Activated B cell treated with CpG ODN at 0.5 μM for 24 hours (primary cell): ENCODE measurements at regions not wholly inside any gene's neighbourhood (a gene's known extent, or its start where the extent isn't known, plus 50 kb on each side); places are given as distances from the start of the nearest gene placed in this dataset.

Source experiments
- ATAC-seq: fragments of 200-7000 bp; cut with Tn5 transposase; one replicate; pipeline ENCODE4 v1.10.0; 2021; ENCODE audit warnings: low read depth, mild to moderate bottlenecking, moderate library complexity
- CTCF ChIA-PET: fragments of 350-600 bp; sonication (Branson Sonifier 250); formaldehyde crosslinking; loops from one replicate; lab custom pipeline; 2021; ENCODE audit warnings: antibody characterized with exemption; lab: Charles Lee
- POLR2A ChIA-PET: fragments of 350-600 bp; sonication (Branson Sonifier 250); formaldehyde crosslinking; loops from one replicate; lab custom pipeline; 2021; ENCODE audit warnings: antibody characterized with exemption; lab: Charles Lee
- DNase-seq: peaks from one replicate; pipeline ENCODE4 v3.0.0; 2022
- H3K27ac Mint-ChIP-seq: one replicate; pipeline ENCODE4 v1.8.0; 2020; ENCODE audit warnings: mixed read lengths
- H3K27me3 Mint-ChIP-seq: one replicate; pipeline ENCODE4 v1.8.0; 2021; ENCODE audit warnings: mixed read lengths
- H3K36me3 Mint-ChIP-seq: one replicate; pipeline ENCODE4 v1.8.0; 2021; ENCODE audit warnings: low read depth, mixed read lengths
- H3K4me1 Mint-ChIP-seq: one replicate; pipeline ENCODE4 v1.8.0; 2021; ENCODE audit warnings: mixed read lengths
- H3K4me3 Mint-ChIP-seq: one replicate; pipeline ENCODE4 v1.8.0; 2020; ENCODE audit warnings: mild to moderate bottlenecking, mixed read lengths
- H3K9me3 Mint-ChIP-seq: one replicate; pipeline ENCODE4 v1.8.0; 2020; ENCODE audit warnings: mixed read lengths
- intact Hi-C: fragments of 100-400 bp; cut with micrococcal nuclease; formaldehyde crosslinking; loops from one replicate; pipeline ENCODE4 v1.15.1; 2024
- TF ChIP-seq, protein P1 (sequence below): fragments of 200-600 bp; IDR thresholded peaks from one replicate; pipeline ENCODE4 v1.8.0; 2022; ENCODE audit warnings: antibody characterized with exemption, mild to moderate bottlenecking

DNA sequence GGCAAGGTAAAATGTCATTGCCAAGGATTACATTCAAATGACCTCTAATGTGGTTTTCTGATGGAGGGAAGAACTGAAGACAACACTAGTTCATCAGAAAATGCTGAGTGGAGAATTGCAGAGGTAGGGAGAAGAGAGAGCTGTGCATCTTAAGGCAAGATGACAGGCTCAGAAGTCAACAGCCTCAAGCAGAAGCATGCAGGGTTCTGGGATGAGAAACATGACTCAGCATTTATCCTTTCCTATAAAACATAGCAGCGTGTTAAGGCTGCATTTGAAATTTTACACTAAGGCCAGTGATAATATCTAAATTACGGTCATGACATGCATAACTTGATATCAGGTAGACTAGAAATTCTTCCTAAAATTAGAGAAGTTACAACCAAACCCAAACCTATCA is 53.7 kb upstream of the DYRK2 start:
- ChIA-PET CTCF (no interaction called here), POLR2A (no interaction called here)
- Mint-ChIP-seq H3K4me3 (no peak overlapping the region), H3K4me1 (peaks cover 33% of the 10 kb centered on the region), H3K27ac (no peak overlapping the region), H3K36me3 (no peaks in the 10 kb centered on the region), H3K27me3 (no peaks in the 10 kb centered on the region), H3K9me3 (peaks cover 4% of the 10 kb centered on the region)
- TF ChIP-seq, protein P1, sequence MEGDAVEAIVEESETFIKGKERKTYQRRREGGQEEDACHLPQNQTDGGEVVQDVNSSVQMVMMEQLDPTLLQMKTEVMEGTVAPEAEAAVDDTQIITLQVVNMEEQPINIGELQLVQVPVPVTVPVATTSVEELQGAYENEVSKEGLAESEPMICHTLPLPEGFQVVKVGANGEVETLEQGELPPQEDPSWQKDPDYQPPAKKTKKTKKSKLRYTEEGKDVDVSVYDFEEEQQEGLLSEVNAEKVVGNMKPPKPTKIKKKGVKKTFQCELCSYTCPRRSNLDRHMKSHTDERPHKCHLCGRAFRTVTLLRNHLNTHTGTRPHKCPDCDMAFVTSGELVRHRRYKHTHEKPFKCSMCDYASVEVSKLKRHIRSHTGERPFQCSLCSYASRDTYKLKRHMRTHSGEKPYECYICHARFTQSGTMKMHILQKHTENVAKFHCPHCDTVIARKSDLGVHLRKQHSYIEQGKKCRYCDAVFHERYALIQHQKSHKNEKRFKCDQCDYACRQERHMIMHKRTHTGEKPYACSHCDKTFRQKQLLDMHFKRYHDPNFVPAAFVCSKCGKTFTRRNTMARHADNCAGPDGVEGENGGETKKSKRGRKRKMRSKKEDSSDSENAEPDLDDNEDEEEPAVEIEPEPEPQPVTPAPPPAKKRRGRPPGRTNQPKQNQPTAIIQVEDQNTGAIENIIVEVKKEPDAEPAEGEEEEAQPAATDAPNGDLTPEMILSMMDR: no peak
- intact Hi-C loops: loop anchor here (5.0 kb wide), 1 partner anchor 37 kb away; no protein-coding TSS in a partner anchor
- no peak for ATAC-seq
- no peak for DNase-seq

DNA sequence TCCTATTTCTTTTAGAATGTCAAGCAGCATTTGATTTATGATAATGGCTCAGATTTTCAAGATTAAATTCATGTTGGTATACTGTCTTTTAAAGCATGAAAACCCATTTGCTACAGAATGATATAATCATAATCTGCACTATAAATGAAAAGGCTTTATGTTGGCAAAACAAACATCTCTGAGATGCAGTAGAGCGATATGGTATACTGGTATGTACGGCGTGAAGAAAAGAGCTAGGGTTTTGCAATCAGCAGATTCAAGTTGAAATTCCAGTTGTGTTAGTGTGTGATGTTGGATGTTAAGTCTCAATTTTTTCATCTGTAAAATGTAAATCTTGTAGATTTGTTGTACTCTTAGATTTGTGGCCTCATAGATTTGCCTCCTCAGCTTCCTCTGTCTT is 53.2 kb upstream of the DYRK2 start:
- no peak overlapping the region for H3K27ac Mint-ChIP-seq
- intact Hi-C loops: no loop called here
- TF ChIP-seq, protein P1: no peak
- H3K27me3 Mint-ChIP-seq: no peaks in the 10 kb centered on the region
- H3K36me3 Mint-ChIP-seq: no peaks in the 10 kb centered on the region
- H3K4me1 Mint-ChIP-seq: peaks cover 29% of the 10 kb centered on the region
- no peak for ATAC-seq
- DNase-seq: no peak
- H3K4me3 Mint-ChIP-seq: no peak overlapping the region
- POLR2A ChIA-PET: no interaction called here
- CTCF ChIA-PET: no interaction called here
- peaks cover 4% of the 10 kb centered on the region for H3K9me3 Mint-ChIP-seq

DNA sequence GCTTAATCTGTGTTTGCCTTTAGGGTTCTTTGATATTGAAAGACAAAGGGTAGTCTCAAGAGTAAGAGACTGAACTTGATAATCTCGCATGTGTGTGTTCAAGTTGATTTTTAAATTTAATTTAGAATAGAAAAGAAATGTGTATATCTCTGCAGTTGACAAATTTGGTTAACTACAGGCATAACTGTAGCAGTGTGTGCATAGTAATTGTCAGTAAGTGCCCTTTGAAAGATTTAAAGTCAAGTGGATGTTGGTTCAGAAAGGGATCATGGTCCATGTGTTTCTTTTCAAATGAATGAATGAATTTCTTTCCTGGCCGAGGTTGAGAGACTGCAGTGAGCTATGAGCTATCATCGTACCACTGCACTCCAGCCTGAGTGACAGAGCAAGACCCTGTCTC is 49.9 kb upstream of the DYRK2 start:
- ATAC-seq (no peak), DNase-seq (no peak)
- Mint-ChIP-seq H3K27ac (no peak overlapping the region), H3K9me3 (peaks cover 4% of the 10 kb centered on the region), H3K4me3 (no peak overlapping the region), H3K36me3 (no peaks in the 10 kb centered on the region), H3K27me3 (peaks cover under 1% of the 10 kb centered on the region), H3K4me1 (peaks cover 8% of the 10 kb centered on the region)
- intact Hi-C loops: no loop called here
- POLR2A ChIA-PET: no interaction called here
- CTCF ChIA-PET: no interaction called here
- TF ChIP-seq, protein P1: no peak
